ENCODE measurements at regions not wholly inside any gene's neighbourhood (a gene's known extent, or its start where the extent isn't known, plus 50 kb on each side); places are given as distances from the start of the nearest gene placed in this dataset.

DNA sequence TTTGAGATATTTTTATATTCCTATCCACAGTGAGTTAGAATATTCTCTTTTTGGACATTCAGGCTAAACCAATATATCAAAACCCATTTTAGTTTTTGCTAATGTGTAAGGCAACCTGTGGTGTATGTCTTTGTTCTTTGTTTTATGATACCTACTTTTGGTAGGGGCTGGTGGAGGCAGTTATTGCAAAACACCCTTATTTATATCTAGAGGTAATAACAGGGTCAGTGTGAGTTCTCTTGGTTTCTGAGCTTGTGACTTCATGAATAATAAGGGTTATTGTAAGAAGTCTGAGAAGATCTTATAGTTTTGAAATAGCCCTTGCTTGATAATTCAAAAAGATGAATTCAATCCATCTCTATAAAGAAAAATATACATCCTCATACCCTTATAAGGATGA lies 235.1 kb upstream of the LRIG3 start:
- TF ChIP-seq, protein P1, sequence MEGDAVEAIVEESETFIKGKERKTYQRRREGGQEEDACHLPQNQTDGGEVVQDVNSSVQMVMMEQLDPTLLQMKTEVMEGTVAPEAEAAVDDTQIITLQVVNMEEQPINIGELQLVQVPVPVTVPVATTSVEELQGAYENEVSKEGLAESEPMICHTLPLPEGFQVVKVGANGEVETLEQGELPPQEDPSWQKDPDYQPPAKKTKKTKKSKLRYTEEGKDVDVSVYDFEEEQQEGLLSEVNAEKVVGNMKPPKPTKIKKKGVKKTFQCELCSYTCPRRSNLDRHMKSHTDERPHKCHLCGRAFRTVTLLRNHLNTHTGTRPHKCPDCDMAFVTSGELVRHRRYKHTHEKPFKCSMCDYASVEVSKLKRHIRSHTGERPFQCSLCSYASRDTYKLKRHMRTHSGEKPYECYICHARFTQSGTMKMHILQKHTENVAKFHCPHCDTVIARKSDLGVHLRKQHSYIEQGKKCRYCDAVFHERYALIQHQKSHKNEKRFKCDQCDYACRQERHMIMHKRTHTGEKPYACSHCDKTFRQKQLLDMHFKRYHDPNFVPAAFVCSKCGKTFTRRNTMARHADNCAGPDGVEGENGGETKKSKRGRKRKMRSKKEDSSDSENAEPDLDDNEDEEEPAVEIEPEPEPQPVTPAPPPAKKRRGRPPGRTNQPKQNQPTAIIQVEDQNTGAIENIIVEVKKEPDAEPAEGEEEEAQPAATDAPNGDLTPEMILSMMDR (conservative IDR thresholded peaks at IDR 0.05; ENCODE audit: low read depth, low read length): no peak
- no peak for TF ChIP-seq EZH2 (IDR thresholded peaks at IDR 0.05; ENCODE audit: borderline replicate concordance, low read depth, low read length, poor library complexity, severe bottlenecking)
